Astrocyte of the cerebellum (primary cell): ENCODE measurements at regions not wholly inside any gene's neighbourhood (a gene's known extent, or its start where the extent isn't known, plus 50 kb on each side); places are given as distances from the start of the nearest gene placed in this dataset.

Experiments used
- DNase-seq: peaks from one replicate; pipeline ENCODE4 v3.0.0-alpha.2; 2011; ENCODE audit warnings: low read depth
- H3K4me3 ChIP-seq: 2 replicates; pipeline ENCODE4 v1.5.1; 2011; ENCODE audit warnings: mild to moderate bottlenecking, low read depth, low read length, moderate library complexity
- in situ Hi-C: cut with HindIII; loops from 2 replicates; pipeline ENCODE4 v1.10.0; 2017; ENCODE audit warnings: low sequenced_read_pairs
- TF ChIP-seq, protein P1 (sequence below): IDR thresholded peaks from 2 replicates; pipeline ENCODE4 v1.5.1; 2012; ENCODE audit warnings: low read length, low read depth, moderate library complexity, mild to moderate bottlenecking; ENCODE audit errors: missing control alignments

DNA sequence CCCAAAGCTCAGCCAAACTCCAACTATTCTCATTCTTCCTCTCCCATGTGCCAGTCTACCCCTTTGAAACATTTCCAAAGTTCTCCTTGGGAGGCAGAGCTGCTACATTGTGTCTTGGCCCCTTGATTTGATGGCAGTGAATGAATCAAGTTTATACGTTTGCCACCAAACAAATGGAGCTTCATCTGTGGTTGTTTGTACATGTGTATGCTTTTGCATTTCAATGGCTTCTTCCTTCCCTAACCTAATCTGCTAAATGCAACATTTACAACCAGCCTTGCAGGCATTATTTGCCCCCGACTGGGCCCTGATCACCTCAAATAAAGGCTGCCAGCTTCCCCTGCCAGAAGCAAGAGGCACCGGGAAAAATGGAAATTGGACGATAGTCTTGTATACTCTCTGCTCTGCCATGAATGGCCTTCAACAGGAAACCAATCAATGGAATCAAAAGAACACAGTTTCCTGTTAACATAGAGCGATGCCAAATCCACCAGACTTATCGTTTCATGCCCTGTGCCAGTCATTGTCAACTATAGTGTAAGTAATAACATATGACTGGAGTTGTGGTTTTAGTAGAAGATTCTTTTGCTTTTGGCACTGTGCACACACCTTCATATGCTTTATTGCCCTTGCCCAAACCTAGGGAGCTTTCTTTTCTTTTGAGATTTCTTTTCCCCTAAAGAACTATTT lies 97.8 kb downstream of the TMEM30B start:
- in situ Hi-C loops, result no loop called here
- no peak overlapping the region for H3K4me3 ChIP-seq
- DNase-seq, result no peak
- TF ChIP-seq, protein P1, sequence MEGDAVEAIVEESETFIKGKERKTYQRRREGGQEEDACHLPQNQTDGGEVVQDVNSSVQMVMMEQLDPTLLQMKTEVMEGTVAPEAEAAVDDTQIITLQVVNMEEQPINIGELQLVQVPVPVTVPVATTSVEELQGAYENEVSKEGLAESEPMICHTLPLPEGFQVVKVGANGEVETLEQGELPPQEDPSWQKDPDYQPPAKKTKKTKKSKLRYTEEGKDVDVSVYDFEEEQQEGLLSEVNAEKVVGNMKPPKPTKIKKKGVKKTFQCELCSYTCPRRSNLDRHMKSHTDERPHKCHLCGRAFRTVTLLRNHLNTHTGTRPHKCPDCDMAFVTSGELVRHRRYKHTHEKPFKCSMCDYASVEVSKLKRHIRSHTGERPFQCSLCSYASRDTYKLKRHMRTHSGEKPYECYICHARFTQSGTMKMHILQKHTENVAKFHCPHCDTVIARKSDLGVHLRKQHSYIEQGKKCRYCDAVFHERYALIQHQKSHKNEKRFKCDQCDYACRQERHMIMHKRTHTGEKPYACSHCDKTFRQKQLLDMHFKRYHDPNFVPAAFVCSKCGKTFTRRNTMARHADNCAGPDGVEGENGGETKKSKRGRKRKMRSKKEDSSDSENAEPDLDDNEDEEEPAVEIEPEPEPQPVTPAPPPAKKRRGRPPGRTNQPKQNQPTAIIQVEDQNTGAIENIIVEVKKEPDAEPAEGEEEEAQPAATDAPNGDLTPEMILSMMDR, result no peak

DNA sequence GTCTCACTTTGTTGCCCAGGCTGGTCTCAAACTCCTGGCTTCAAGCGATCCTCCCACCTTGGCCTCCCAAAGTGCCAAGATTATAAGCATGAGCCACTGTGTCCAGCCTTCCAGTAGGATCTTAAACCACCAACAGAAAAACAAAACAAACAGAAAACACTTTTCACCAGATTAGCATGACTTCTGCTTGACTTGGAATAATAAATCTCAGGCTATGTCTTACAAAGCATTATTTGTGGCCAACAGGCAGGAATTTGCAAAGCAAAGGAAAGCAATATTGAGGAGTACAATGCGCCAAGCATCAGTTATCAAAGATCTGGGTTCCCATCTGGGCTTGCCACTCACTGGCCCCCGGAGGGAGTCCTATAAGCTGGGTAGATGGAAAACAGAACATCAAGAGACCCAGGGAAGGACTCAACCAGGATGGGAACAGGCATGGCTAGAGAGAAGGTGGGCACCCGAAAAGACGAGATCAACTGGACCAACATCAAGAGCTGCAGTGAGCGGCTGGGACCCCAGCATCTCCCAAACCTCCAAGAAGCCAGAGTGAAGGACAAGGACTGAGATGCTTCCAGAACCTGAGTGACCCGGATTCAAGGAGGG lies 101.2 kb downstream of the TMEM30B start:
- in situ Hi-C loops, result no loop called here
- no peak for DNase-seq
- TF ChIP-seq, protein P1, result no peak
- H3K4me3 ChIP-seq, result no peak overlapping the region

DNA sequence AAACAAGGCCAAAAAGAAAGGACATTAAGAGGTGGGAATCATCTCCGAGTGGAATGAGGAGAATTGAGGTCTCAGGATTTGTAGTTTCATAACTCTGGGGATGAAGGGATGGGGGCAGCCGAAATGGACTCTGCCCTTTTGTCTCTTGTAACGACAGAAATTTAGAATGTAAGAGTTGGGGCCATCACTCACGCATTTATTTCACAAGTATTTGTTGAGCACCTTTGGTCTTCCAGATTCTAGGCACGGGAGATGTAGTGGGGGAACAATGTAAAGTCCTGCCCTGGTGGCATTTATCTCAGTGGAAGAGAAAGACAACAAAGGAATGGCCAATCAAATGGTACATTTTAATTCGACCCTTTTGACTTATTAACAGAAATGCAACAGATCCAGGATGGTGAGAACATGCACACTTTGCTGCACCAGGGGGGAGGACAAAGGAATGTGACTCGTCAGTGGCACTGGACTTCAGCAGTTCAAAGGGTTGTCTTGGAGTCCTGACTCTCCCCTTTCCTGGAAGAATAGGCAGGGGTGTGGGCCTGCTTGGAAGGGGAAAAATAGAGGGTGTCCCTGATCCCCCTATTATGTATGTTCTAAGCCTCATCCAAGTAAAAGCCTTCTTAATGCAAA lies 102.0 kb downstream of the TMEM30B start:
- DNase-seq, result no peak

DNA sequence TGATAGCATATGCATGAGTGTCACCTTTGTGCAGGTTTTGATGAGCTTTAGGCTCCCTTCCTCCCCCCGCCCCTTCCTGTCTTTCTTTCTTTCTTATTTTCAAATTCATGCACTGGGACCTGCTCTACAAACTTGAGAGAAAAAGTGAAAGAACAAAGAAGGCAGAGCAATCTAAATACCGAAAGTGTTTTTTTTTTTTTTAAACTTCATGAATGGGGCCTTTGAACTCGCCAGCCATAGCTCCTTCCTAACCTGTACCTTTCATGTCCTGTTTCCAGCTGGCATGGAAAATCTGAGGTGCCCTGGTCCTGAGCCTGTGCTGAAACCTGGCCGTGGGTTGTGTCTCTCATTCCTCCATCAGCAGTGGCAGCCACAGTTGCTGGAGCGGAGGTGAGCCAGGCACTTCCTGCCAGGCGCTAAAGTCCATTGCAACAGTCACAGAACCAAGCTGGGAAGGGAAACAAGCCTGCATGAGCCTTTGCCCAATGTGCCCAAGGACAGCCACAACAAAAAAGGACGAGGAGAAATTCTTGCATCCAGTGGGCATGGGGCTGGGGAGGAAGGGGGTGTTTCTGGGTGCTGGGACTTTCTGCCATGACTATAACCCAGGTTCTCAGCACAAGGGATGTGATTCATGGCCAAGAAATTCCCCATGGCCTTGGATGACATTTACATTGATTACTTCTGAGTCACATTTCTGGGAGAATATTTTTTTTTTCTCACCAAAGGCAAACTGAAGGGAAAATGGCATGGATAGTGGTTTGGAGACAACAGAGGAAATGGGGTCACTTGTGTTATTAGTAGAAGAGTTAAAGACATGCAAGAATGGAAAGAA lies 102.7 kb downstream of the TMEM30B start:
- TF ChIP-seq, protein P1, result no peak
- in situ Hi-C loops, result no loop called here
- peak; percentile 95 for DNase-seq
- no peak overlapping the region for H3K4me3 ChIP-seq

More for the DNA sequence above, 102.0 kb downstream of the TMEM30B start:
- in situ Hi-C loops, result no loop called here
- H3K4me3 ChIP-seq, result no peak overlapping the region
- TF ChIP-seq, protein P1, result no peak

DNA sequence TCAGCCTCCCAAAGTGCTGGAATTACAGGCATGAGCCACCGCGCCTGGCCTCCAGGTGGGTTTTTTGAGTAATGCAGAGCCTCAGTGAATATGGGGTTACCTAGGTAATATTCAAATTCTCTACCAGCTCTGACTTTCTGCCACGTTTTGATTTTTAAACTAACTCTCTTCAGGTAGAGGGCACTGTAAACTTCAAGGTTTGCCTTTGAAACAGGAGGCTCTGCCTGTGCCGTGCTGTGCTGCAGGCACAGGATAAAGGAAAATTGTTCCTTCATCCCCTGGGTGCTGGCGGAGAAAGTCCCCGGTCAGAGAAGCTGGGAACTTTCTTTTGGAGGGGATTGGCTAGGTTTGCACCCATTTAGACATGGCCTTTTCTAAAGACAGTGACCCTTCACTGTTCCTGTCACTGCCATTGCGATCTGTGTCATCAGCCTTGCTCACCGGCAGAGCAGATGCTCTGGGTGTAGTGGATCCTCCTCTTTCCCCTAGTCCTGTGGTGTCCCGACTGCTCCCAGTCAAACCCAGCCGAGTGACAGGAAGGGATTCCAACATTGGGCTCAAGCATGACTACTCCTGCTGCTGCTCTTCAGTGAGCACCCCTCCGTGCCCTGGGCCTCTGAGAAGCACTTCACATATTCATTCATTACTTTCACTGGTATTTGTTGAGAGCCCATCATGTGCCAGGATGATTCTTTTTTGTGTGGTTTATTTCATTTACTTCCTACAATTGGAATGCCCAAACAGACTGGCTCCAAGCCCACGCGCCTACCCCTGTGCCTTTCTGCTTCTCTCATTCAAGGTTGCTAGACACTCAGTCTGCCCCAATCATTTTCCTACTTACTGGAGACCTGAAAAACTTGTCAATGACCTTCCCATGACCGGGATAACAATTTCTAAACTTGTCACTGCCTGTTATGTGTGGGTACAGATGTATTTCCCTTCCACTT lies 103.6 kb downstream of the TMEM30B start:
- no peak overlapping the region for H3K4me3 ChIP-seq
- no peak for DNase-seq
- TF ChIP-seq, protein P1, result no peak
- in situ Hi-C loops, result no loop called here
